HepG2 (cell line): ENCODE measurements at regions not wholly inside any gene's neighbourhood (a gene's known extent, or its start where the extent isn't known, plus 50 kb on each side); places are given as distances from the start of the nearest gene placed in this dataset.

Experiments used
- BHLHE40 ChIP-seq: IDR thresholded peaks from 2 replicates; pipeline ENCODE4 v1.6.1; 2011; ENCODE audit warnings: low read length, improper control_type of control experiment
- CBX5 ChIP-seq: sonication (generic); formaldehyde crosslinking; IDR thresholded peaks from 2 replicates; pipeline ENCODE4 v1.4.0; 2020; ENCODE audit warnings: missing genetic modification reagents, borderline replicate concordance
- CREB1 ChIP-seq, 2 experiments: fragments of 450-650 bp in 1 of 2; IDR thresholded peaks; 2 replicates each; pipeline ENCODE4 v1.6.1; 2016 to 2017; ENCODE audit warnings: control low read depth in 1 of 2, mild to moderate bottlenecking in 1 of 2, missing compliant biosample characterization in 1 of 2, missing genetic modification characterization in 1 of 2
- E2F2 ChIP-seq: sonication (generic); formaldehyde crosslinking; IDR thresholded peaks from 2 replicates; pipeline ENCODE4 v1.4.0; 2020; ENCODE audit warnings: missing genetic modification reagents, borderline replicate concordance
- GTF3A ChIP-seq: sonication (generic); formaldehyde crosslinking; conservative IDR thresholded peaks from 2 replicates; pipeline ENCODE4 v1.4.0; 2020; ENCODE audit warnings: mild to moderate bottlenecking, missing genetic modification reagents
- HMG20B ChIP-seq: conservative IDR thresholded peaks from 2 replicates; pipeline ENCODE4 v1.6.1; 2016; ENCODE audit warnings: missing genetic modification reagents, missing compliant biosample characterization
- KDM1A ChIP-seq: IDR thresholded peaks from 2 replicates; pipeline ENCODE4 v1.6.1; 2016; ENCODE audit warnings: missing compliant biosample characterization
- MBD4 ChIP-seq: IDR thresholded peaks from 2 replicates; pipeline ENCODE4 v1.6.1; 2012; ENCODE audit warnings: low read length, inconsistent platforms, borderline replicate concordance
- MED1 ChIP-seq: sonication (generic); formaldehyde crosslinking; IDR thresholded peaks from 2 replicates; pipeline ENCODE4 v1.4.0; 2020; ENCODE audit warnings: missing genetic modification reagents
- NCOA2 ChIP-seq: sonication (generic); formaldehyde crosslinking; IDR thresholded peaks from 2 replicates; pipeline ENCODE4 v1.8.0; 2022; ENCODE audit warnings: inconsistent platforms
- NFE2L2 ChIP-seq: fragments of 150-350 bp; IDR thresholded peaks from 2 replicates; pipeline ENCODE4 v1.6.1; 2014; ENCODE audit warnings: low read length
- REPIN1 ChIP-seq: sonication (generic); formaldehyde crosslinking; IDR thresholded peaks from 2 replicates; pipeline ENCODE4 v1.8.0; 2022; ENCODE audit warnings: missing genetic modification reagents, low read depth, mild to moderate bottlenecking, borderline replicate concordance
- SAP130 ChIP-seq: IDR thresholded peaks from 2 replicates; pipeline ENCODE4 v1.6.1; 2016; ENCODE audit warnings: low read depth
- SRSF9 ChIP-seq: fragments of 200-400 bp; formaldehyde crosslinking; IDR thresholded peaks from 2 replicates; pipeline ENCODE4 v1.6.1; 2018; ENCODE audit warnings: borderline replicate concordance, mild to moderate bottlenecking, low read depth, low read length; ENCODE audit not compliant: insufficient read depth, poor library complexity, severe bottlenecking
- THAP11 ChIP-seq: IDR thresholded peaks from 2 replicates; pipeline ENCODE4 v1.6.1; 2016; ENCODE audit warnings: missing biosample characterization, missing genetic modification reagents
- THRA ChIP-seq: sonication (generic); formaldehyde crosslinking; IDR thresholded peaks from 2 replicates; pipeline ENCODE4 v1.4.0; 2020; ENCODE audit warnings: missing genetic modification reagents, borderline replicate concordance
- ZMYM3 ChIP-seq: sonication (generic); formaldehyde crosslinking; IDR thresholded peaks from 2 replicates; pipeline ENCODE4 v1.5.1; 2020; ENCODE audit warnings: mild to moderate bottlenecking, missing genetic modification reagents
- ZNF296 ChIP-seq: sonication (generic); formaldehyde crosslinking; conservative IDR thresholded peaks from 2 replicates; pipeline ENCODE4 v1.5.0; 2020; ENCODE audit warnings: mild to moderate bottlenecking, missing genetic modification reagents
- ZNF350 ChIP-seq: sonication (generic); formaldehyde crosslinking; IDR thresholded peaks from 2 replicates; pipeline ENCODE4 v1.4.0; 2020; ENCODE audit warnings: mild to moderate bottlenecking, low read depth, missing genetic modification reagents, borderline replicate concordance
- ZNF607 ChIP-seq: sonication (generic); formaldehyde crosslinking; IDR thresholded peaks from 2 replicates; pipeline ENCODE4 v1.5.1; 2020; ENCODE audit warnings: missing genetic modification reagents, mild to moderate bottlenecking, borderline replicate concordance
- ZNF652 ChIP-seq: IDR thresholded peaks from 2 replicates; pipeline ENCODE4 v1.6.1; 2016; ENCODE audit warnings: low read depth, borderline replicate concordance
- ZNF713 ChIP-seq: sonication (generic); formaldehyde crosslinking; IDR thresholded peaks from 2 replicates; pipeline ENCODE4 v1.4.0; 2020; ENCODE audit warnings: mild to moderate bottlenecking, missing genetic modification reagents
- ZNF770 ChIP-seq: sonication (generic); formaldehyde crosslinking; IDR thresholded peaks from 2 replicates; pipeline ENCODE4 v1.5.0; 2020; ENCODE audit warnings: mild to moderate bottlenecking, missing genetic modification reagents
- ZNF792 ChIP-seq: IDR thresholded peaks from 2 replicates; pipeline ENCODE4 v1.6.1; 2016
- ZSCAN29 ChIP-seq: sonication (generic); formaldehyde crosslinking; conservative IDR thresholded peaks from 2 replicates; pipeline ENCODE4 v1.4.0; 2020; ENCODE audit warnings: mild to moderate bottlenecking, missing genetic modification reagents
- ZXDC ChIP-seq: sonication (generic); formaldehyde crosslinking; IDR thresholded peaks from 2 replicates; pipeline ENCODE4 v1.5.0; 2020; ENCODE audit warnings: mild to moderate bottlenecking, missing genetic modification reagents

- TF ChIP-seq HMG20B (CRISPR knock-in tag) = peak; percentile 99
- TF ChIP-seq SRSF9 = no peak
- peak; percentile 98 for TF ChIP-seq CBX5 (CRISPR knock-in tag)
- peak; percentile 73 for TF ChIP-seq MED1 (CRISPR knock-in tag)
- TF ChIP-seq ZNF792 (CRISPR knock-in tag) = peak; percentile 32; the same call in 1 of the 2 replicates
- no peak for TF ChIP-seq GTF3A (CRISPR knock-in tag)
- TF ChIP-seq MBD4 = no peak; the same call in 1 of the 2 replicates
- peak; percentile 67; the same call in 1 of the 2 replicates for TF ChIP-seq THAP11 (CRISPR knock-in tag)
- no peak for TF ChIP-seq CREB1 (IDR thresholded peaks at IDR 0.05)
- peak; percentile 55 for TF ChIP-seq CREB1 (CRISPR knock-in tag; IDR thresholded peaks at IDR 0.05)
- no peak for TF ChIP-seq ZNF770
- peak; percentile 94 for TF ChIP-seq THRA
- TF ChIP-seq SAP130 (CRISPR knock-in tag) = no peak
- 0 out of 2 replicates have a peak, but pooled peaks have one; percentile 47 for TF ChIP-seq ZSCAN29 (CRISPR knock-in tag)
- TF ChIP-seq NFE2L2 = no peak
- TF ChIP-seq ZMYM3 (CRISPR knock-in tag) = peak; percentile 23; the same call in 1 of the 2 replicates
- TF ChIP-seq REPIN1 (CRISPR knock-in tag) = peak; percentile 72; the same call in 1 of the 2 replicates
- no peak for TF ChIP-seq E2F2 (CRISPR knock-in tag)
- TF ChIP-seq NCOA2 = peak; percentile 95
- TF ChIP-seq KDM1A (CRISPR knock-in tag) = peak; percentile 94; the same call in 1 of the 2 replicates
- TF ChIP-seq ZNF296 = no peak
- TF ChIP-seq BHLHE40 = no peak
- peak; percentile 91 for TF ChIP-seq ZXDC (CRISPR knock-in tag)
- no peak for TF ChIP-seq ZNF607
- no peak for TF ChIP-seq ZNF713
- TF ChIP-seq ZNF652 (CRISPR knock-in tag) = no peak
- 0 out of 2 replicates have a peak, but pooled peaks have one; percentile 34 for TF ChIP-seq ZNF350 (CRISPR knock-in tag)
Observed at GRCh38 chr2:15776629-15776919, 163.8 kb upstream of the MYCN start (continued).
